EH (cell line): ENCODE measurements at regions not wholly inside any gene's neighbourhood (a gene's known extent, or its start where the extent isn't known, plus 50 kb on each side); places are given as distances from the start of the nearest gene placed in this dataset.
"Not testable (repeated sequence)": the region's sequence is repeated elsewhere in the genome, so short reads cannot be mapped to it uniquely, and the experiment has no call there.

Experiments used
- DNase-seq: peaks from one replicate; pipeline ENCODE4 v3.0.0-alpha.2; 2015; ENCODE audit warnings: low read depth

GRCh38 chr18:24561369-24561965 is 101.0 kb downstream of the HRH4 start:
- DNase-seq, result no peak

DNA sequence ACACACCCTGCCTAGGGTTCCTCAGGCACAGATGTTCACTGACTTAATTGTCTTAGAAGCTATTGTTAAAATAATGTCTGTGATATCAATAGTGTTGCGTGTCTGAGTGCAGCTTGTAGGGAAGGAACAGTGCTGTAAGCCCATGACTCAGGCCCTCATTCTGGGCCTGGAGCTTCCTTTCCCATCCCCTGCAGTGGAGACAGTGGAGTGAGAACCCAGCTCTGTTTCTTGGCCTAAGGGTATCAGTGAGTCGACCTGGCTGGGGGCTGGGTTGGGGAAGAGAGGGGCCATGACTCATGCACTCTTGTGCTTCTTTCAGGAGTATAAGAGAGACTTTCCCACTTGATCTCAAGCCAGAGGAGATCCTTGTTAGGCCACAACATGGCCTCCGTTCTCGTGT is 106.8 kb downstream of the HRH4 start:
- DNase-seq, result peak; percentile 45

DNA sequence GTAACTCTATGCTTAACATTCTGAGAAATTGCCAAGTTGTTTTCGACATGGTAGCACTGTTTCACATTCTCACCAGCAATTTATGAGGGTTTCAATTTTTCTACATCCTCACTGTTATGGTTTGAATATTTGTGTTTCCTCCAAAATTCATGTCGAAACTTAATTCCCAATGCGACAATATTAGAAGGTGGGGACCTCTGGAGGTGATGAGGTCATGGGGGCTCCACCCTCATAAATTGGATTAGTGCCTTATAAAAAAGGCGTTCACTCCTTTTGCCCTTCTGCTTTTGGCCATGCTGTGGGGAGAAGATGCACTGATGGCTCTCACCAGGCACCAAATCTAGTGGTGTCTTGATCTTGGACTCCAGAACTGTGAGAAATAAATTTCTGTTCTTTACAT is 110.3 kb downstream of the HRH4 start:
- no peak for DNase-seq

DNA sequence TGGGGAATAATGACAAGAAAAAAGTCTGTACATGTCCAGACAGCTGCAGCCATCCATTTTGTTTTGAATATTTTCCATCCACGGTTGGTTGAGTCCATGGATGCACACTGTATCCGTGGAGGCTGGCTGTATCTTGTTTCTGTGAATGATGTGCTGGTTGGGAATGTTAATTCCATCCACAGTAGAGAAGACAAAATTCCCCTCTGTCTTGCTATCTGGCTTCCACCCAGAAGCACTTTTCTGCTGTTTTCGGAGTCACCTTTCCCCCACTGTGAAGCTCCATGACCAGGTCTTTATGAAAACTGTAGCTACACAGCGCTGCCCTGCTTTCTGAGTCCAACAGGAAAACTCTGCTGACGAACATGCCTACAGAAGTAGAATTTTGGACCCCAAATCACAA is 122.3 kb downstream of the HRH4 start:
- DNase-seq, result no peak

- no peak for DNase-seq
These were observed 123.8 kb downstream of the HRH4 start for GRCh38 chr18:24584205-24584604.

GRCh38 chr18:24584813-24585212 is 124.4 kb downstream of the HRH4 start:
- no peak for DNase-seq

DNA sequence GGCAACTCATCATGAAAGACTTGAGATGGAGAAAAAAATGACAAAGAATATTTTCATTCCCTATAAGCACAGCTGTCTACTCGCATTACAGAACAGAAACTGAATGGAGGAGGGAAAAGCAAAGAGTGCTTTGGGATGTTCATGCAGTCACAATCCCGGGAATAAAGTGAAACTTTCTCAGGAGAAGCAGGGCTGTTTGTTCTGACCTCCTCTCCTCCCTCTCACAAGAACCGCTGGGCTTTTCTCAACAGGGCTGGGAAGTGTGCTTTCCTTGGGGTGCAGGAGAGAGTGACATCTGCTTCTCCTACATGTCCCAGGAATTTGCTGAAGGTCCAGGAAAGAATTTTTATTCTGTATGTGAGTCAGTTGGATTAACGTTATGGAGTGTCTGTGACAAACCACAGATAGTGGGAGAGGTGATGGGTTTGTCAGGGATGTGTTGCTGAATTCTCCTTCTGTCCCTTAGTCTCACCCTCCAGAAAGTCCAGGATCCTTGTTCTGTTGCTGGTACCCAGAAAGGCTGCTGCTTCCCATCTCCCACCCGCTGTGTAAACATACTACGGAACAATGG is 125.6 kb downstream of the HRH4 start:
- DNase-seq, result no peak

- DNase-seq, result no peak
These were observed 126.4 kb downstream of the HRH4 start for GRCh38 chr18:24586662-24587360.

DNA sequence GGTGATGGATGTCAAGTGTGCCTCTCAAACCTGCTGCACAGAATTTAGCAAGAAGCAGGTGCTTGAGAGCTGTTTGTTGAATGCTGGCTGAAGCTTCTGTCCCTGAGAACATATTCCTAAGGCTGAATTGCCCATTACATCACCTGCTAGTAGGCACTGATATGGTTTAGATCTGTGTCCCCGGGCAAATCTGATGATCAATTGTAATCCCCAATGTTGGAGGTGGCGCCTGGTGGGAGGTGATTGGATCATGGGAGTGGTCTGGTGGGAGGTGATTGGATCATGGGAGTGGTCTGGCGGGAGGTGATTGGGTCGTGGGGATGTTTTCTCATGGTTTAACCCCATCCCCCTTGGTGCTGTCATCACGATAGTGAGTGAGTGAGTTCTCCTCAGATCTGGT is 128.0 kb downstream of the HRH4 start:
- no peak for DNase-seq

DNA sequence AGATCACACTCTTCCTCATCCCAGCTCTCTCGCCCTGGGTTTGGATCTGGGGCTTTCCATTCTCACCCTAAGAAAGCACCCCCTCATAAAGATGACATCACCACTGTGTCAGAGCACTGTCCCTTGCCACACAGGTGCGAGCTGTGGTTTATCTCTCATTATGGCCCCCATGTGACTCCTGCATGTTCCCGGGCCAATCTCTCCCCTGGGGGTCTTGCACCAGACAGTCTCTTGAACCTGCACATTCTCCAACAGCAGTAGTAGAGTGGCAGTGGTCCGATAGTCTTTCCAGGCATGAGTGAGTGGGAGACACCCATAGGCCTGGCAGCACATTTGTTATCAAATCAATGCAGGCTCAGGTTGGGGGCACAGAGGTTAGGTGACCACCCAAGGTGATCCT is 130.5 kb downstream of the HRH4 start:
- DNase-seq, result no peak

DNA sequence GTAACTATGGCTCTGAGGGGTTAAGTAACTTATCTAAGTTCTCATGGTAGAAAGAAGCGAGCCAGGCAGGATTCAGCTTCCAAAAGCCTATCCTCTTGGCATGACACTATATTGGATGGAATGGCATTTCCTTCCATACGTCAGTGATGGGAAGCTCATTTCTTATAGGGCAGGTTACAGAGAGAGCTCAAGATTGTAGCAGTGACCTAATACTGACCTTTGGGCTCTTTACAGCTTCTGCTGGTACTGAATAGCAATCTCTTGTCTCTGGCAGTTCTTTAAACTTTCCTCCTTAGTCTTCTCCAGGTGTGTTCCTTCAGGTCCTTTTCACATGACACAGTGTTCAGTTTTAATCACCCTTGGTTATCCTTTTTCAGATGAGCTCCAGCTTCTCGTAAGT is 133.0 kb downstream of the HRH4 start:
- no peak for DNase-seq

DNA sequence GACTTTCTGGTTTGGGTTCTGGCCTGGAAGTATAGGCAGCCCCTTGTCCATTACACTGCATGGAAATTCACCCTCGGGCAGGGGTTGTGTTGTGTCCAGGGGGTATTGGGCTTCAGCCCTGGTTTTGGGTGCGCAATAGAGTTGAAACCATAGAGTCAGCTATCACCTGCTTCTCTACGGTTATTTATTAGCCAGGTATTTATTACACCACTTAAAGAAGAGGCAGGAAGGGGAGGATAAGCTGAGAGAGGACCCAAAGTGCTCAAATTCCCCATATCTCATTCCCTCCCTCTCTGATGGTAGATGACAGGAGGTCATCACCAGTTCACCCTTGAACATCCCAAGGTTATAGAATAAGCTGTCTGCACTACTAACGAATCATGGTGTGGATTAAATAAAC is 133.4 kb downstream of the HRH4 start:
- DNase-seq, result no peak

DNA sequence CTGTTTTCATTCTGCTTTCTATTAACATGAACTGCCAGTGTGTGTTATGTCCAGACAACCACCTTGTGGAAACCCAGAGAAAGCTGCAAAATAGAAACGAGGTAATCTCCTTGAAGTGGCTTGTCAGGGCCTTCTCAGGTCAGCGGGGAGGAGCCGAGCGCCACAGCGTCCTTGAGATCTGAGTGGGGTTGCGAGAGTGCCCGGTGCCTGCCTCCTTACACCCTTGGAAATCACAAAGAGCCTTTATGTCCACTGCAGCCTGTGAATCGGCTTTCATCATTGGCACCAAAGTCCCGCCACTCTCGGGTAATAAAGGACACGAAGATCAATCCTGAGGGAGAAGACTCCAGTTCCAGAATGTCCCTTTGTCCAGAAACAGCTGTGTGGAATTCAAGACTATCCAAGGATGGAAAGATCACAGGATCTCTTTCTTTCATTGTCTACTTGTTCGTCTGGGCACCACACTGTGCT is 135.2 kb downstream of the HRH4 start:
- DNase-seq, result no peak

GRCh38 chr18:24600076-24600654 is 139.7 kb downstream of the HRH4 start:
- peak; percentile 60 for DNase-seq

GRCh38 chr18:24601585-24601984 is 141.1 kb downstream of the HRH4 start:
- DNase-seq, result no peak

DNA sequence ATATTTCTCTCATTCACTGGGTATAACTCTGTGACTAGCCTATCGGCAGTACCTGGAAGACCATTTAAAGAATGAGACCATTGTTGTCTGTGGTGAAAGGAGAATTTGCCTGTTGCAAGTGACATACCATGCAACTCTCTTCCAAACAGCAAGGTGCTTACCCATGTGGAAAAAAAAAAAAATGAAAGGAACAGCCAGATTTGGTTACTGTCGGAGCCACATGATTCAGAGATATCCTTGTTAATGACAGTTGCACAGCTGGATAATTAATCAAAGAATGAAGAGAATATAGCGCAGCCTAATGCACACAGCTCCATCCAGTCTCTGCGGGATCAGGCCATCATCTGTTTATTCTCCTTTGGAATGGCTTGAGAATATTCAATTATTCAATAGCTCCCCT is 141.8 kb downstream of the HRH4 start:
- no peak for DNase-seq

GRCh38 chr18:24603151-24603550 is 142.7 kb downstream of the HRH4 start:
- DNase-seq, result no peak

DNA sequence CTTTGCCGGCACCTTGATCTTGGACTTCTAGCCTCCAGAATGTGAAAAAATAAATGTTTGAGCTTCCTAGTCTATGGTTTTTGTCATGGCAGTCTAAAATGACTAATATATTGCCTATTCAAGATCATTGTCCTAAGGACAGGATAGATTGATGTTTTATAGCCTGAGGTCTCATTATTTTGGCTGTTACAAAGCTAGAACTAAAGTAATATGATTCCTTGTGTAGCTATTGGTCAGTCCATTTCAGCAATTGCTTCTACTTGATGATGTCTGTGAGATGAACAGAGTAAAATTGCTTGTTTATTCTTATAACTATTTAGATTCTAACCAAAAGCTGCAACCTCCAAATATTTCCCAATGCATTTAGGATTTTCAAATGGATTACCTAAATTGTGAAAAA is 145.0 kb downstream of the HRH4 start:
- DNase-seq, result no peak

- DNase-seq, result no peak
These were observed 148.8 kb downstream of the HRH4 start for GRCh38 chr18:24609254-24609653.

DNA sequence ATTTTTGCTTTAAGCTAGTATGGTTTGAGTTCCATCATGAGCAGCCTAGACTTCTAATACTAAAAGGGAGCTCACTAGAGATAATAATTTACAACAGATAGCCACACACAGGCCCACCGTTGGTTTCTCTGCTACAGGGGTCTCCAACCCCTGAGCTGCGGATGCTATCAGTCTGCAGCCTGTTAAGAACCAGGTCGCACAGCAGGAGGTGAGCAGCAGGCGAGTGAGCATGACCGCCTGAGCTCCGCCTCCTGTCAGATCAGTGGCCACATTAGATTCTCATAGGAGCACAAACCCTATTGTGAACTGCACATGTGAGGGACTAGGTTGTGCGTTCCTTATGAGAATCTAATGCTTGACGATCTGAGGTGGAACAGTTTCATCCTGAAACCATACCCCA is 150.6 kb downstream of the HRH4 start:
- no peak for DNase-seq

- no peak for DNase-seq
These were observed 153.6 kb downstream of the HRH4 start for GRCh38 chr18:24613896-24614640.

- DNase-seq, result no peak
These were observed 156.2 kb downstream of the HRH4 start for GRCh38 chr18:24616653-24617052.

DNA sequence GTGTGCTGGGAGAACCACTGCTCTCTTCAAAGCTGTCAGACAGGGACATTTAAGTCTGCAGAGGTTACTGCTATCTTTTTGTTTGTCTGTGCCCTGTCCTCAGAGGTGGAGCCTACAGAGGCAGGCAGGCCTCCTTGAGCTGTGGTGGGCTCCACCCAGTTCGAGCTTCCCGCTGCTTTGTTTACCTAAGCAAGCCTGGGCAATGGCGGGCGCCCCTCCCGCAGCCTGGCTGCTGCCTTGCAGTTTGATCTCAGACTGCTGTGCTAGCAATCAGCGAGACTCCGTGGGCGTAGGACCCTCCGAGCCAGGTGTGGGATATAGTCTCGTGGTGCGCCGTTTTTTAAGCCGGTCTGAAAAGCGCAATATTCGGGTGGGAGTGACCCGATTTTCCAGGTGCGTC is 164.0 kb downstream of the HRH4 start:
- not testable (repeated sequence) for DNase-seq
